CD4-positive, alpha-beta T cell (primary cell): ENCODE measurements at regions not wholly inside any gene's neighbourhood (a gene's known extent, or its start where the extent isn't known, plus 50 kb on each side); places are given as distances from the start of the nearest gene placed in this dataset.

Experiments used
- ATAC-seq: fragments of 200-7000 bp; cut with Tn5 transposase; one replicate; pipeline ENCODE4 v1.10.0; 2022; ENCODE audit warnings: mild to moderate bottlenecking; ENCODE audit not compliant: poor library complexity
- CTCF ChIA-PET: fragments of 350-600 bp; sonication (Branson Sonifier 250); formaldehyde crosslinking; loops from one replicate; lab custom pipeline; 2021; ENCODE audit warnings: antibody characterized with exemption, inconsistent platforms; lab: Charles Lee
- POLR2A ChIA-PET: fragments of 350-600 bp; sonication (Branson Sonifier 250); formaldehyde crosslinking; loops from one replicate; lab custom pipeline; 2021; ENCODE audit warnings: antibody characterized with exemption, inconsistent platforms; lab: Charles Lee
- DNase-seq, 14 experiments: peaks; one replicate each; pipeline ENCODE4 v3.0.0-alpha.2; 2013 to 2020; ENCODE audit warnings: mixed read lengths in 2 of 14
- H3K27ac ChIP-seq, 2 donors: one replicate each; pipeline versions ENCODE4 v1.5.1 to v1.7.0; 2013; ENCODE audit warnings: low read length in 2 of 2, low read depth in 1 of 2, mild to moderate bottlenecking in 1 of 2
- H3K27me3 ChIP-seq, 2 experiments: 1 replicate in 1 of 2; 2 replicates in 1 of 2; pipeline versions ENCODE4 v1.6.1 to v1.7.0; 2013; ENCODE audit warnings: low read length in 2 of 2, control low read depth in 1 of 2, mild to moderate bottlenecking in 1 of 2, moderate library complexity in 1 of 2; ENCODE audit not compliant: insufficient read depth in 2 of 2, control insufficient read depth in 1 of 2
- H3K36me3 ChIP-seq: one replicate; pipeline ENCODE4 v1.6.1; 2013; ENCODE audit warnings: low read length, control low read depth; ENCODE audit not compliant: insufficient read depth
- H3K4me1 ChIP-seq: one replicate; pipeline ENCODE4 v1.6.1; 2013; ENCODE audit warnings: low read length, control low read depth; ENCODE audit not compliant: insufficient read depth
- H3K4me3 ChIP-seq: one replicate; pipeline ENCODE4 v1.5.1; 2013; ENCODE audit warnings: mild to moderate bottlenecking, low read length, moderate library complexity
- H3K9me3 ChIP-seq, 2 experiments: 1 replicate in 1 of 2; 2 replicates in 1 of 2; pipeline versions ENCODE4 v1.6.1 to v1.7.0; 2013; ENCODE audit warnings: low read length in 2 of 2, mild to moderate bottlenecking in 2 of 2, control low read depth in 1 of 2, moderate library complexity in 1 of 2; ENCODE audit not compliant: control insufficient read depth in 1 of 2, insufficient read depth in 1 of 2
- H3K27ac Mint-ChIP-seq: one replicate; pipeline ENCODE4 v1.8.0; 2020; ENCODE audit warnings: mixed read lengths
- H3K27me3 Mint-ChIP-seq: one replicate; pipeline ENCODE4 v1.8.0; 2021; ENCODE audit warnings: mixed read lengths
- H3K36me3 Mint-ChIP-seq: one replicate; pipeline ENCODE4 v1.8.0; 2021; ENCODE audit warnings: low read depth, mixed read lengths
- H3K4me1 Mint-ChIP-seq: one replicate; pipeline ENCODE4 v1.8.0; 2021; ENCODE audit warnings: low read depth, mixed read lengths
- H3K4me3 Mint-ChIP-seq: one replicate; pipeline ENCODE4 v1.8.0; 2020; ENCODE audit warnings: mild to moderate bottlenecking, mixed read lengths
- H3K9me3 Mint-ChIP-seq: one replicate; pipeline ENCODE4 v1.8.0; 2020; ENCODE audit warnings: mixed read lengths
- intact Hi-C, 2 experiments: fragments of 100-400 bp; cut with DNase I in 1 of 2; cut with micrococcal nuclease in 1 of 2; formaldehyde crosslinking; loops; one replicate each; pipeline versions ENCODE4 v1.15.1 to v1.9.0; 2023 to 2025; cut with DNase I, micrococcal nuclease
- TF ChIP-seq, protein P1 (sequence below): fragments of 200-600 bp; IDR thresholded peaks from one replicate; pipeline ENCODE4 v1.8.0; 2022; ENCODE audit warnings: antibody characterized with exemption, mild to moderate bottlenecking

GRCh38 chr13:103969520-103970050 is 903.4 kb upstream of the SLC10A2 start:
- CTCF ChIA-PET = no interaction called here
- POLR2A ChIA-PET = no interaction called here
- H3K9me3 ChIP-seq = peaks cover 0 to 10% of the 10 kb centered on the region in 2 experiments
- H3K27ac Mint-ChIP-seq = no peak overlapping the region
- H3K4me3 Mint-ChIP-seq = no peak overlapping the region
- no peaks in the 10 kb centered on the region for H3K27me3 Mint-ChIP-seq
- H3K4me1 Mint-ChIP-seq = no peaks in the 10 kb centered on the region
- H3K9me3 Mint-ChIP-seq = no peaks in the 10 kb centered on the region
- no peaks in the 10 kb centered on the region for H3K36me3 ChIP-seq
- intact Hi-C loops = no loop called here
- H3K36me3 Mint-ChIP-seq = no peaks in the 10 kb centered on the region
- H3K4me1 ChIP-seq = no peaks in the 10 kb centered on the region
- no peaks in the 10 kb centered on the region for H3K27me3 ChIP-seq
- TF ChIP-seq, protein P1, sequence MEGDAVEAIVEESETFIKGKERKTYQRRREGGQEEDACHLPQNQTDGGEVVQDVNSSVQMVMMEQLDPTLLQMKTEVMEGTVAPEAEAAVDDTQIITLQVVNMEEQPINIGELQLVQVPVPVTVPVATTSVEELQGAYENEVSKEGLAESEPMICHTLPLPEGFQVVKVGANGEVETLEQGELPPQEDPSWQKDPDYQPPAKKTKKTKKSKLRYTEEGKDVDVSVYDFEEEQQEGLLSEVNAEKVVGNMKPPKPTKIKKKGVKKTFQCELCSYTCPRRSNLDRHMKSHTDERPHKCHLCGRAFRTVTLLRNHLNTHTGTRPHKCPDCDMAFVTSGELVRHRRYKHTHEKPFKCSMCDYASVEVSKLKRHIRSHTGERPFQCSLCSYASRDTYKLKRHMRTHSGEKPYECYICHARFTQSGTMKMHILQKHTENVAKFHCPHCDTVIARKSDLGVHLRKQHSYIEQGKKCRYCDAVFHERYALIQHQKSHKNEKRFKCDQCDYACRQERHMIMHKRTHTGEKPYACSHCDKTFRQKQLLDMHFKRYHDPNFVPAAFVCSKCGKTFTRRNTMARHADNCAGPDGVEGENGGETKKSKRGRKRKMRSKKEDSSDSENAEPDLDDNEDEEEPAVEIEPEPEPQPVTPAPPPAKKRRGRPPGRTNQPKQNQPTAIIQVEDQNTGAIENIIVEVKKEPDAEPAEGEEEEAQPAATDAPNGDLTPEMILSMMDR = no peak
- H3K27ac ChIP-seq = no peak overlapping the region
- no peak overlapping the region for H3K4me3 ChIP-seq
- DNase-seq (no peak), ATAC-seq (no peak)

DNA sequence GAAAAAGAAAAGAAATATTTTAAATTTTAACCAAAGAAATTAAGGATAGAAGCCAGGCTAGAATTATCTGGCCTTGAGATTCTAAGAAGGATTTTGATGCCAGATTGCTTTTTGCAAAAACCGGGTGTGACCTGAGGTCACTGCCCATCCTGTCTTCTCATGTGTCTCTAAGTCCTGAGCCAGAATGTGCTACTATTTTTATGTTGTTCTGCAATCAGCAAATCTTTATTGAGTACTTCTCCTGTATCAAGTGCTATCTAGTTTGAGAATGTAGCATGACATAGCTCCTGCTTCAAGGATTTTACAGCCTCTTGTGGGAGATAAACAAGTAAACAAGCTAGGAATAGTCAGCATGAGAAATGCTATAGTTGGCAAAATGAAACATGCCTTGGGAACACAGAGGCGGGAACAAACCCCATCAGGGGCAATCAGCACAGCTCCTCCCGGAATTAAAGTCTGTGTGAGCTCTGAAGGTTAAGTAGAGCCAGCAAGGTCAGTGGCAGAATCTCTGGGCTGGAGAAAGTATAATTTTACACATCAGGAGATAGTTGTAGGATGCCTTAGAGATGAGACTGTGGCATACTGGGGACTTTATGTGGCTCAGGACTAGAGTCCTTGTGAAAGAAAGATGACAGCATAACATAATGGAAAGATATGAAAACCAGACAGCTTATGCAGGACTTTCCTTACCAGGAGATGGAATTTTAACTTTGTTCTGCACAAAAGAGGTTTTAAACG is 899.5 kb upstream of the SLC10A2 start:
- Histone ChIP-seq H3K27me3 (no peaks in the 10 kb centered on the region), H3K4me3 (no peak overlapping the region), H3K36me3 (no peaks in the 10 kb centered on the region), H3K4me1 (no peaks in the 10 kb centered on the region), H3K27ac (no peak overlapping the region), H3K9me3 (no peaks in the 10 kb centered on the region)
- DNase-seq (no peak), ATAC-seq (no peak)
- H3K27ac Mint-ChIP-seq = no peak overlapping the region
- ChIA-PET POLR2A (no interaction called here), CTCF (no interaction called here)
- H3K36me3 Mint-ChIP-seq = no peaks in the 10 kb centered on the region
- TF ChIP-seq, protein P1 = no peak
- H3K27me3 Mint-ChIP-seq = no peaks in the 10 kb centered on the region
- no peaks in the 10 kb centered on the region for H3K4me1 Mint-ChIP-seq
- intact Hi-C loops = no loop called here
- peaks cover 4% of the 10 kb centered on the region for H3K9me3 Mint-ChIP-seq
- H3K4me3 Mint-ChIP-seq = no peak overlapping the region

GRCh38 chr13:103961784-103962183 is 895.6 kb upstream of the SLC10A2 start:
- no peaks in the 10 kb centered on the region for H3K36me3 Mint-ChIP-seq

More at GRCh38 chr13:103961784-103962183, 895.6 kb upstream of the SLC10A2 start:
- ChIA-PET CTCF (no interaction called here), POLR2A (no interaction called here)
- ATAC-seq = no peak
- H3K36me3 ChIP-seq = no peaks in the 10 kb centered on the region
- H3K4me3 ChIP-seq = no peak overlapping the region
- Mint-ChIP-seq H3K27me3 (no peaks in the 10 kb centered on the region), H3K9me3 (peaks cover 6% of the 10 kb centered on the region), H3K4me3 (no peak overlapping the region), H3K4me1 (no peaks in the 10 kb centered on the region), H3K27ac (no peak overlapping the region)
- no peaks in the 10 kb centered on the region for H3K27me3 ChIP-seq
- TF ChIP-seq, protein P1 = no peak
- intact Hi-C loops = no loop called here
- H3K4me1 ChIP-seq = no peaks in the 10 kb centered on the region
- no peaks in the 10 kb centered on the region for H3K9me3 ChIP-seq
- no peak for DNase-seq
- no peak overlapping the region for H3K27ac ChIP-seq
